HAP-1 (cell line): ENCODE measurements at regions not wholly inside any gene's neighbourhood (a gene's known extent, or its start where the extent isn't known, plus 50 kb on each side); places are given as distances from the start of the nearest gene placed in this dataset.
"Not testable (repeated sequence)": the region's sequence is repeated elsewhere in the genome, so short reads cannot be mapped to it uniquely, and the experiment has no call there.

Experiments
- DNase-seq, 2 experiments: peaks; one replicate each; pipeline ENCODE4 v3.0.0-alpha.2; 2016 to 2020; ENCODE audit warnings: low spot score in 2 of 2
- H3K27me3 ChIP-seq: fragments of 250-450 bp; sonication (Bioruptor Pico); 2 replicates; pipeline ENCODE4 v1.5.1; 2020; ENCODE audit warnings: low read depth, mild to moderate bottlenecking, moderate library complexity
- H3K36me3 ChIP-seq: fragments of 250-450 bp; sonication (Bioruptor Pico); replicated peaks from 2 replicates; pipeline ENCODE4 v1.5.1; 2020; ENCODE audit warnings: mild to moderate bottlenecking
- H3K4me1 ChIP-seq: fragments of 250-450 bp; sonication (Bioruptor Pico); 2 replicates; pipeline ENCODE4 v1.5.1; 2020; ENCODE audit warnings: mild to moderate bottlenecking
- H3K4me3 ChIP-seq: fragments of 250-450 bp; sonication (Bioruptor Pico); 2 replicates; pipeline ENCODE4 v1.5.1; 2020; ENCODE audit warnings: mild to moderate bottlenecking, moderate library complexity
- H3K9me3 ChIP-seq: fragments of 250-450 bp; sonication (Bioruptor Pico); 2 replicates; pipeline ENCODE4 v1.5.1; 2020; ENCODE audit warnings: mild to moderate bottlenecking, moderate library complexity
- in situ Hi-C: fragments of 300-500 bp; cut with MboI; formaldehyde crosslinking; loops from 3 replicates; pipeline ENCODE4 v1.14.3; 2020; ENCODE audit warnings: low sequenced_read_pairs, inconsistent platforms, mixed read lengths

- Histone ChIP-seq H3K9me3 (no peaks in the 10 kb centered on the region), H3K4me3 (no peak overlapping the region), H3K4me1 (peaks cover 3% of the 10 kb centered on the region), H3K36me3 (no peaks in the 10 kb centered on the region), H3K27me3 (no peaks in the 10 kb centered on the region)
- in situ Hi-C loops = no loop called here
- DNase-seq = peak; percentile 50 to 75
Observed at GRCh38 chr5:108481355-108481931, 99.5 kb upstream of the FBXL17 start.

GRCh38 chr5:108472237-108472636 lies 90.3 kb upstream of the FBXL17 start:
- Histone ChIP-seq H3K4me3 (no peak overlapping the region), H3K27me3 (no peaks in the 10 kb centered on the region), H3K36me3 (no peaks in the 10 kb centered on the region), H3K9me3 (peaks cover 2% of the 10 kb centered on the region; the same call in 1 of the 2 replicates), H3K4me1 (no peaks in the 10 kb centered on the region)
- DNase-seq = no peak
- in situ Hi-C loops = no loop called here

DNA sequence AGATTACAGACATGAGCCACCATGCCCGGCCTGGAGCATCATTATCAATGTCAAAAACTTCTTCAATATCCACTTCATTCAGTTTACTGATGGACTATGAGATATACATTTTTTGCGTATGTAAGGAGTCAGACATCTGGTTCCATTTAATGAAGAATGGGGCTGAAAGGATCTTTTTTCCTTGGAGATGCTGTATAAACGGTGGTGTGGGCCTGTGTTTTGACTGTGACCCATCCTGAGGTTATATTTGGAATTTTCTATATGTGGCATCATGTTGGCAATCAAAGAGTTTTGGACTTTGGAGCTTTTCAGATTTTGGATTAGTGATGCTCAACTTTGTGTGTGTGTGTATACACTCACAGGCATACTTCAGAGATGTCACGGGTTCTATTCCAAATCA lies 85.7 kb upstream of the FBXL17 start:
- no peak for DNase-seq
- no peaks in the 10 kb centered on the region for H3K4me1 ChIP-seq
- no peaks in the 10 kb centered on the region for H3K36me3 ChIP-seq
- H3K9me3 ChIP-seq = no peaks in the 10 kb centered on the region
- H3K4me3 ChIP-seq = no peak overlapping the region
- in situ Hi-C loops = no loop called here
- no peaks in the 10 kb centered on the region for H3K27me3 ChIP-seq

GRCh38 chr5:108461628-108462367 lies 79.9 kb upstream of the FBXL17 start:
- no peak overlapping the region for H3K4me3 ChIP-seq
- in situ Hi-C loops = no loop called here
- no peaks in the 10 kb centered on the region for H3K4me1 ChIP-seq
- no peaks in the 10 kb centered on the region for H3K27me3 ChIP-seq
- no peak for DNase-seq
- no peaks in the 10 kb centered on the region for H3K9me3 ChIP-seq
- H3K36me3 ChIP-seq = no peaks in the 10 kb centered on the region

- H3K36me3 ChIP-seq = no peaks in the 10 kb centered on the region
- H3K27me3 ChIP-seq = no peaks in the 10 kb centered on the region
- H3K4me1 ChIP-seq = no peaks in the 10 kb centered on the region
- H3K9me3 ChIP-seq = no peaks in the 10 kb centered on the region
- in situ Hi-C loops = no loop called here
- no peak for DNase-seq
- no peak overlapping the region for H3K4me3 ChIP-seq
Observed at GRCh38 chr5:108459769-108460168, 77.9 kb upstream of the FBXL17 start.

DNA sequence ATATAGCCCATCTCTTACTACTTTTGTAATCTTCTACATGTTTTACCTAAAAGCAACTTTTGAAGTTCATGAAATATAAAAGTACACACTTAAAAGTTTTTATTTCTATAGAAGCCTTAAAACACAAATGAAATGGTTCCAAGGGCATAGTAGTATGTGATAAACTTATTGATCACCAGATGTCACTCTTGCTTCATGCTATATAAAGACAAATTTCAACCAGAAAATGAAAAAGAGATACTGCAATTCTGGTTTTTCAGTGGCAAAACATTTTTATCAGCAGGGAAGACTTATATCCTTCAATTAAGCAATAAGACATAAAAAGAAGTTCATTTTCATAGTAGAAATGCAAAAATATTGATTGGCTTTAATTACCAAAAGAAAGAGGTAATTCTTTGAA lies 69.4 kb upstream of the FBXL17 start:
- in situ Hi-C loops = no loop called here
- no peaks in the 10 kb centered on the region for H3K4me1 ChIP-seq
- H3K4me3 ChIP-seq = no peak overlapping the region
- DNase-seq = no peak
- H3K36me3 ChIP-seq = no peaks in the 10 kb centered on the region
- H3K27me3 ChIP-seq = no peaks in the 10 kb centered on the region
- H3K9me3 ChIP-seq = peaks cover 7% of the 10 kb centered on the region

DNA sequence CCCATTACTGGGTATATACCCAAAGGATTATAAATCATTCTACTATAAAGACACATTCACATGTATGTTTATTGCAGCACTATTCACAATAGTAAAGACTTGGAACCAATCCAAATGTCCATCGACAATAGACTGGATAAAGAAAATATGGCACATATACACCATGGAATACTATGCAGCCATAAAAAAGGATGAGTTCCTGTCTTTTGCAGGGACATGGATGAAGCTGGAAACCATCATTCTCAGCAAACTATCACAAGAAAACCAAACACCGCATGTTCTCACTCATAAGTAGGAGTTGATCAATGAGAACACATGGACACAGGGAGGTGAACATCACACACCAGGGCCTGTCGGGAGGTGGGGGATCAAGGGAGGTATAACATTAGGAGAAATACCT lies 62.2 kb upstream of the FBXL17 start:
- H3K36me3 ChIP-seq, H3K4me1 ChIP-seq, in situ Hi-C loops, H3K27me3 ChIP-seq, H3K9me3 ChIP-seq, H3K4me3 ChIP-seq, DNase-seq: not testable (repeated sequence)

GRCh38 chr5:108442063-108442651 lies 60.3 kb upstream of the FBXL17 start:
- H3K9me3 ChIP-seq, H3K36me3 ChIP-seq, H3K4me3 ChIP-seq, H3K4me1 ChIP-seq, in situ Hi-C loops, H3K27me3 ChIP-seq, DNase-seq: not testable (repeated sequence)

GRCh38 chr5:108437425-108437824 lies 55.5 kb upstream of the FBXL17 start:
- DNase-seq = no peak
- in situ Hi-C loops = no loop called here
- no peaks in the 10 kb centered on the region for H3K9me3 ChIP-seq

GRCh38 chr5:108436696-108437095 lies 54.8 kb upstream of the FBXL17 start:
- H3K4me1 ChIP-seq = no peaks in the 10 kb centered on the region
- no peaks in the 10 kb centered on the region for H3K27me3 ChIP-seq
- no peaks in the 10 kb centered on the region for H3K36me3 ChIP-seq
- no peaks in the 10 kb centered on the region for H3K9me3 ChIP-seq
- H3K4me3 ChIP-seq = no peak overlapping the region
- in situ Hi-C loops = no loop called here
- DNase-seq = no peak

More at GRCh38 chr5:108437425-108437824, 55.5 kb upstream of the FBXL17 start:
- H3K36me3 ChIP-seq = no peaks in the 10 kb centered on the region
- H3K4me3 ChIP-seq = no peak overlapping the region
- no peaks in the 10 kb centered on the region for H3K27me3 ChIP-seq
- H3K4me1 ChIP-seq = no peaks in the 10 kb centered on the region

GRCh38 chr5:108433600-108433999 lies 51.7 kb upstream of the FBXL17 start:
- Histone ChIP-seq H3K36me3 (no peaks in the 10 kb centered on the region), H3K4me1 (no peaks in the 10 kb centered on the region), H3K4me3 (no peak overlapping the region), H3K9me3 (no peaks in the 10 kb centered on the region), H3K27me3 (no peaks in the 10 kb centered on the region)
- in situ Hi-C loops = no loop called here
- DNase-seq = no peak

- no peaks in the 10 kb centered on the region for H3K36me3 ChIP-seq
- no peak overlapping the region for H3K4me3 ChIP-seq
- in situ Hi-C loops = no loop called here
- H3K27me3 ChIP-seq = no peaks in the 10 kb centered on the region
- H3K4me1 ChIP-seq = no peaks in the 10 kb centered on the region
- no peaks in the 10 kb centered on the region for H3K9me3 ChIP-seq
- DNase-seq = no peak
Observed at GRCh38 chr5:108432024-108432423, 50.1 kb upstream of the FBXL17 start.
